B cell (primary cell): ENCODE measurements at regions not wholly inside any gene's neighbourhood (a gene's known extent, or its start where the extent isn't known, plus 50 kb on each side); places are given as distances from the start of the nearest gene placed in this dataset.

Experiments used
- EZH2 ChIP-seq: IDR thresholded peaks from 2 replicates; pipeline ENCODE4 v1.6.1; 2012; ENCODE audit warnings: borderline replicate concordance, low read depth, mild to moderate bottlenecking, moderate library complexity, low read length; ENCODE audit not compliant: insufficient read depth, poor library complexity, severe bottlenecking
- TF ChIP-seq, protein P1 (sequence below): fragments of 200-600 bp; IDR thresholded peaks from one replicate; pipeline ENCODE4 v1.8.0; 2022; ENCODE audit warnings: antibody characterized with exemption, mild to moderate bottlenecking

- TF ChIP-seq, protein P1, sequence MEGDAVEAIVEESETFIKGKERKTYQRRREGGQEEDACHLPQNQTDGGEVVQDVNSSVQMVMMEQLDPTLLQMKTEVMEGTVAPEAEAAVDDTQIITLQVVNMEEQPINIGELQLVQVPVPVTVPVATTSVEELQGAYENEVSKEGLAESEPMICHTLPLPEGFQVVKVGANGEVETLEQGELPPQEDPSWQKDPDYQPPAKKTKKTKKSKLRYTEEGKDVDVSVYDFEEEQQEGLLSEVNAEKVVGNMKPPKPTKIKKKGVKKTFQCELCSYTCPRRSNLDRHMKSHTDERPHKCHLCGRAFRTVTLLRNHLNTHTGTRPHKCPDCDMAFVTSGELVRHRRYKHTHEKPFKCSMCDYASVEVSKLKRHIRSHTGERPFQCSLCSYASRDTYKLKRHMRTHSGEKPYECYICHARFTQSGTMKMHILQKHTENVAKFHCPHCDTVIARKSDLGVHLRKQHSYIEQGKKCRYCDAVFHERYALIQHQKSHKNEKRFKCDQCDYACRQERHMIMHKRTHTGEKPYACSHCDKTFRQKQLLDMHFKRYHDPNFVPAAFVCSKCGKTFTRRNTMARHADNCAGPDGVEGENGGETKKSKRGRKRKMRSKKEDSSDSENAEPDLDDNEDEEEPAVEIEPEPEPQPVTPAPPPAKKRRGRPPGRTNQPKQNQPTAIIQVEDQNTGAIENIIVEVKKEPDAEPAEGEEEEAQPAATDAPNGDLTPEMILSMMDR = no peak
- no peak for TF ChIP-seq EZH2
Measured at GRCh38 chr3:103306104-103306503, 871.3 kb downstream of the ZPLD1 start.
